DND-41 (cell line): ENCODE measurements at regions not wholly inside any gene's neighbourhood (a gene's known extent, or its start where the extent isn't known, plus 50 kb on each side); places are given as distances from the start of the nearest gene placed in this dataset.

Experiments used
- CTCF ChIP-seq: IDR thresholded peaks from 2 replicates; pipeline ENCODE4 v1.5.1; 2012; ENCODE audit warnings: borderline replicate concordance, low read length, moderate library complexity, mild to moderate bottlenecking; ENCODE audit not compliant: poor library complexity, severe bottlenecking; ENCODE audit errors: extremely low read depth
- EZH2 ChIP-seq: IDR thresholded peaks from 3 replicates; pipeline ENCODE4 v1.6.1; 2012; ENCODE audit warnings: borderline replicate concordance, low read depth, mild to moderate bottlenecking, moderate library complexity, low read length, inconsistent platforms; ENCODE audit not compliant: severe bottlenecking

GRCh38 chr6:126761854-126762253 is 356.6 kb upstream of the RSPO3 start:
- TF ChIP-seq CTCF (no peak), EZH2 (no peak)
